MM.1S (cell line): ENCODE measurements at regions not wholly inside any gene's neighbourhood (a gene's known extent, or its start where the extent isn't known, plus 50 kb on each side); places are given as distances from the start of the nearest gene placed in this dataset.

Experiments
- CTCF ChIP-seq: fragments of 300-600 bp; sonication (generic); IDR thresholded peaks from 2 replicates; pipeline ENCODE4 v1.5.1; 2016; ENCODE audit warnings: antibody characterized with exemption, low read length, mixed read lengths
- EZH2 ChIP-seq: fragments of 300-600 bp; sonication (generic); optimal IDR thresholded peaks from 2 replicates; pipeline ENCODE3; 2017; ENCODE audit warnings: low read depth, mild to moderate bottlenecking, antibody characterized with exemption, low read length, mixed read lengths

- TF ChIP-seq EZH2 (no peak), CTCF (no peak)
Measured at GRCh38 chr6:22770054-22770453, 200.7 kb downstream of the HDGFL1 start.
